IMR-90 (cell line): ENCODE measurements at regions not wholly inside any gene's neighbourhood (a gene's known extent, or its start where the extent isn't known, plus 50 kb on each side); places are given as distances from the start of the nearest gene placed in this dataset.

Experiments used
- ATAC-seq: fragments of 200-7000 bp; cut with Tn5 transposase; 2 replicates; pipeline ENCODE4 v1.9.1; 2020; ENCODE audit warnings: low read depth, mild to moderate bottlenecking, moderate library complexity
- BruUV-seq: library from RNA; stranded (reverse); fragments of 400-500 nt; replicated peaks from 2 replicates; lab custom pipeline; 2021; lab: Mats Ljungman, UMichigan
- CTCF ChIA-PET: fragments of 300-600 bp; formaldehyde crosslinking; extraction: SDS; loops from one replicate; lab custom pipeline; 2021; ENCODE audit warnings: antibody characterized with exemption; lab: Yijun Ruan, JAX
- POLR2A ChIA-PET: fragments of 300-600 bp; sonication (Branson Sonifier 250); formaldehyde crosslinking; loops from one replicate; lab custom pipeline; 2022; ENCODE audit warnings: antibody characterized with exemption; ENCODE audit not compliant: unreplicated experiment; lab: Charles Lee
- DNase-seq: peaks from one replicate; pipeline ENCODE4 v3.0.0; 2013
- H2AFZ ChIP-seq: replicated peaks from 2 replicates; pipeline ENCODE3; 2013; ENCODE audit warnings: low read length, mild to moderate bottlenecking; ENCODE audit not compliant: poor library complexity
- H2AK5ac ChIP-seq: 2 replicates; pipeline ENCODE4 v1.6.1; 2013; ENCODE audit warnings: low read depth, low read length, inconsistent platforms
- H2AK9ac ChIP-seq: replicated peaks from 2 replicates; pipeline ENCODE3; 2013; ENCODE audit warnings: mild to moderate bottlenecking, low read depth, low read length, moderate library complexity; ENCODE audit not compliant: poor library complexity
- H2BK120ac ChIP-seq: 2 replicates; pipeline ENCODE4 v1.6.1; 2013; ENCODE audit warnings: low read depth, low read length, inconsistent platforms
- H2BK15ac ChIP-seq: 3 replicates; pipeline ENCODE4 v1.6.1; 2013; ENCODE audit warnings: low read depth, low read length, inconsistent platforms
- H2BK20ac ChIP-seq: 2 replicates; pipeline ENCODE4 v1.6.1; 2013; ENCODE audit warnings: low read depth, mild to moderate bottlenecking, inconsistent platforms, low read length, moderate library complexity
- H2BK5ac ChIP-seq: 2 replicates; pipeline ENCODE4 v1.6.1; 2013; ENCODE audit warnings: mild to moderate bottlenecking, low read depth, low read length, inconsistent platforms; ENCODE audit not compliant: poor library complexity, severe bottlenecking
- H3K14ac ChIP-seq: replicated peaks from 2 replicates; pipeline ENCODE4 v1.6.1; 2013; ENCODE audit warnings: low read depth, low read length, inconsistent platforms
- H3K18ac ChIP-seq: 2 replicates; pipeline ENCODE4 v1.6.1; 2013; ENCODE audit warnings: low read depth, low read length, control low read depth
- H3K23ac ChIP-seq: 2 replicates; pipeline ENCODE4 v1.6.1; 2013; ENCODE audit warnings: low read depth, low read length, inconsistent platforms
- H3K27ac ChIP-seq: 2 replicates; pipeline ENCODE4 v1.5.1; 2013; ENCODE audit warnings: mild to moderate bottlenecking, control low read depth, low read length; ENCODE audit not compliant: insufficient read depth
- H3K27me3 ChIP-seq: 2 replicates; pipeline ENCODE4 v1.6.1; 2013; ENCODE audit warnings: low read length; ENCODE audit not compliant: control insufficient read depth, insufficient read depth
- H3K36me3 ChIP-seq: 2 replicates; pipeline ENCODE4 v1.6.1; 2013; ENCODE audit warnings: low read length, mixed read lengths; ENCODE audit not compliant: control insufficient read depth, insufficient read depth
- H3K4ac ChIP-seq: 2 replicates; pipeline ENCODE4 v1.6.1; 2013; ENCODE audit warnings: low read depth, low read length, inconsistent platforms
- H3K4me1 ChIP-seq: 2 replicates; pipeline ENCODE4 v1.6.1; 2013; ENCODE audit warnings: low read length, mixed read lengths; ENCODE audit not compliant: control insufficient read depth, insufficient read depth
- H3K4me2 ChIP-seq: 2 replicates; pipeline ENCODE4 v1.6.1; 2013; ENCODE audit warnings: low read depth, mild to moderate bottlenecking, control low read depth, low read length, moderate library complexity
- H3K4me3 ChIP-seq: 2 replicates; pipeline ENCODE4 v1.5.1; 2013; ENCODE audit warnings: low read depth, mild to moderate bottlenecking, control low read depth, low read length, moderate library complexity; ENCODE audit not compliant: insufficient read depth
- H3K56ac ChIP-seq: 2 replicates; pipeline ENCODE4 v1.6.1; 2013; ENCODE audit warnings: low read length, inconsistent platforms; ENCODE audit not compliant: insufficient read depth; ENCODE audit errors: extremely low read depth
- H3K79me1 ChIP-seq, 2 experiments: 2 replicates each; pipeline ENCODE4 v1.6.1; 2013; ENCODE audit warnings: low read length in 2 of 2, inconsistent platforms in 1 of 2, low read depth in 1 of 2
- H3K9ac ChIP-seq: 2 replicates; pipeline ENCODE4 v1.6.1; 2013; ENCODE audit warnings: low read depth, low read length, control low read depth
- H3K9me1 ChIP-seq: 2 replicates; pipeline ENCODE4 v1.6.1; 2013; ENCODE audit warnings: low read length, inconsistent platforms; ENCODE audit not compliant: insufficient read depth
- H3K9me3 ChIP-seq: 2 replicates; pipeline ENCODE4 v1.6.1; 2013; ENCODE audit warnings: low read length; ENCODE audit not compliant: control insufficient read depth, insufficient read depth
- H4K20me1 ChIP-seq: 2 replicates; pipeline ENCODE4 v1.6.1; 2013; ENCODE audit warnings: low read length, inconsistent platforms; ENCODE audit not compliant: insufficient read depth
- H4K5ac ChIP-seq: 2 replicates; pipeline ENCODE4 v1.6.1; 2013; ENCODE audit warnings: mild to moderate bottlenecking, low read depth, low read length, control low read depth
- H4K8ac ChIP-seq, 2 experiments: 2 replicates each; pipeline ENCODE4 v1.6.1; 2013; ENCODE audit warnings: low read depth in 2 of 2, low read length in 2 of 2, control low read depth in 1 of 2, inconsistent platforms in 1 of 2
- H4K91ac ChIP-seq: 2 replicates; pipeline ENCODE4 v1.6.1; 2013; ENCODE audit warnings: low read depth, low read length, inconsistent platforms; ENCODE audit not compliant: insufficient read depth
- BHLHE40 ChIP-seq: fragments of 150-350 bp; IDR thresholded peaks from 2 replicates; pipeline ENCODE4 v1.6.1; 2016; ENCODE audit warnings: mild to moderate bottlenecking, low read depth, low read length
- CHD1 ChIP-seq: IDR thresholded peaks from 2 replicates; pipeline ENCODE4 v1.6.1; 2012; ENCODE audit warnings: low read depth, low read length, improper control_type of control experiment
- MAZ ChIP-seq: IDR thresholded peaks from 2 replicates; pipeline ENCODE4 v1.6.1; 2012; ENCODE audit warnings: low read depth, mild to moderate bottlenecking, low read length, improper control_type of control experiment, moderate library complexity, borderline replicate concordance
- MXI1 ChIP-seq: IDR thresholded peaks from 2 replicates; pipeline ENCODE4 v1.6.1; 2012; ENCODE audit warnings: low read depth, mild to moderate bottlenecking, low read length, moderate library complexity, borderline replicate concordance
- RAD21 ChIP-seq: IDR thresholded peaks from 2 replicates; pipeline ENCODE4 v1.6.1; 2012; ENCODE audit warnings: low read length, improper control_type of control experiment
- RCOR1 ChIP-seq: IDR thresholded peaks from 2 replicates; pipeline ENCODE4 v1.6.1; 2012; ENCODE audit warnings: mild to moderate bottlenecking, low read length, improper control_type of control experiment; ENCODE audit not compliant: insufficient replicate concordance
- dilution Hi-C: fragments of 300-500 bp; cut with HindIII; formaldehyde crosslinking; loops from one replicate; pipeline ENCODE4 v1.14.3; 2018; ENCODE audit warnings: low sequenced_read_pairs; ENCODE audit not compliant: unreplicated experiment
- in situ Hi-C: fragments of 300-500 bp; cut with MboI; formaldehyde crosslinking; loops from 3 replicates; pipeline ENCODE4 v1.14.3; 2019; ENCODE audit warnings: low sequenced_read_pairs, inconsistent platforms, mixed read lengths
- intact Hi-C: fragments of 100-400 bp; cut with micrococcal nuclease; formaldehyde crosslinking; loops from 2 replicates; pipeline ENCODE4 v1.10.0; 2022

DNA sequence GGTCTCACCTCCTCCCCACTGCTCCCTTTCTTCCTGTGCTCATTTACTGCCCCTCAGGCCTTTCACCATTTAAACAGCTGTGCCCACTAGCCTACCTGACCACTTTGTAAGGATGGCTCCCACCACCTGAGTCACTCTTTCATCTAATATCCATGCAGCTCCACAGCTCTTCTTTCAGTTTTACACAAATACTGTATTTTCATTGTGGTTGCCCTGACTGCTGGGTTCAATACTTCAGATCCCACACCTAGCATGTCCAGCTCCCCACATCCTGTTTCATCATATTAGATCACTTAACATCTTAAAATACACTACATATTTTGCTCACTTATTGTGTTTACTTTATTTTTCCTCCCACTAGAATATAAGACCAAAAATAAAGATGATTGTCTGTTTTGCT is 1110.6 kb downstream of the TSN start:
- H4K8ac ChIP-seq: no peak overlapping the region
- H4K91ac ChIP-seq: no peak overlapping the region
- H3K14ac ChIP-seq: no peak overlapping the region
- no peak overlapping the region for H2AFZ ChIP-seq
- DNase-seq: no peak
- intact Hi-C loops: no loop called here
- no peak overlapping the region for H3K9ac ChIP-seq
- no peaks in the 10 kb centered on the region for H3K27me3 ChIP-seq
- no peak overlapping the region for H2AK5ac ChIP-seq
- ATAC-seq: no peak
- no peaks in the 10 kb centered on the region for H3K4me1 ChIP-seq
- H3K56ac ChIP-seq: no peak overlapping the region
- H3K4ac ChIP-seq: no peak overlapping the region
- H3K18ac ChIP-seq: no peak overlapping the region
- no peaks in the 10 kb centered on the region for H4K20me1 ChIP-seq
- H3K9me1 ChIP-seq: no peaks in the 10 kb centered on the region
- no TSS peak for BruUV-seq
- no peak overlapping the region for H3K4me2 ChIP-seq
- in situ Hi-C loops: no loop called here
- no peak overlapping the region for H3K27ac ChIP-seq
- H2BK15ac ChIP-seq: no peak overlapping the region
- dilution Hi-C loops: no loop called here
- no peak overlapping the region for H3K23ac ChIP-seq
- H3K79me1 ChIP-seq: no peaks in the 10 kb centered on the region
- peaks cover 14% of the 10 kb centered on the region for H3K9me3 ChIP-seq
- ChIA-PET POLR2A (no interaction called here), CTCF (no interaction called here)
- H2BK20ac ChIP-seq: no peak overlapping the region
- H2BK120ac ChIP-seq: no peak overlapping the region
- TF ChIP-seq BHLHE40 (no peak), MXI1 (no peak), RCOR1 (no peak), RAD21 (no peak), CHD1 (no peak), MAZ (no peak)
- no peak overlapping the region for H2BK5ac ChIP-seq
- no peak overlapping the region for H2AK9ac ChIP-seq
- H4K5ac ChIP-seq: no peak overlapping the region
- H3K4me3 ChIP-seq: no peak overlapping the region
- no peaks in the 10 kb centered on the region for H3K36me3 ChIP-seq
